ENCODE measurements at regions not wholly inside any gene's neighbourhood (a gene's known extent, or its start where the extent isn't known, plus 50 kb on each side); places are given as distances from the start of the nearest gene placed in this dataset.

DNA sequence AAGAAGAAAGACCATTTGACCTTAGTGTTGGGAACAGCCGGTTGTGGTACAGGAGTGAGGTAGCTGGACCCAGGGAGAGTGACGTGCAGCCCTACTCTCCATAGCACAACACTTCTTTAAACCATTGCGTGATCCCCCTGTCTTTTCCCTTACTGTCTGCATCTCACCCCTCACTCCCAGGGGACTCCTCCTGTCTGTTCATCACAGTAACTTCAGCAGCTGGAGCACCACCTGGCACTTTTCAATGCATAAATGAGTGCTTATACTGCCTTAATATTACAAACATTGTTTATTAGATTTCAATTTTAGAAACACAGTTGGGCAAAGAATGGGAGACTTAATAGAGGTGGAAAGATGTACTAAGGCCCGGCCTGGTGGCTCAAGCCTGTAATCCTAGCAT, 285.5 kb downstream of the UQCRFS1 start:
- DNase-seq: no peak

DNA sequence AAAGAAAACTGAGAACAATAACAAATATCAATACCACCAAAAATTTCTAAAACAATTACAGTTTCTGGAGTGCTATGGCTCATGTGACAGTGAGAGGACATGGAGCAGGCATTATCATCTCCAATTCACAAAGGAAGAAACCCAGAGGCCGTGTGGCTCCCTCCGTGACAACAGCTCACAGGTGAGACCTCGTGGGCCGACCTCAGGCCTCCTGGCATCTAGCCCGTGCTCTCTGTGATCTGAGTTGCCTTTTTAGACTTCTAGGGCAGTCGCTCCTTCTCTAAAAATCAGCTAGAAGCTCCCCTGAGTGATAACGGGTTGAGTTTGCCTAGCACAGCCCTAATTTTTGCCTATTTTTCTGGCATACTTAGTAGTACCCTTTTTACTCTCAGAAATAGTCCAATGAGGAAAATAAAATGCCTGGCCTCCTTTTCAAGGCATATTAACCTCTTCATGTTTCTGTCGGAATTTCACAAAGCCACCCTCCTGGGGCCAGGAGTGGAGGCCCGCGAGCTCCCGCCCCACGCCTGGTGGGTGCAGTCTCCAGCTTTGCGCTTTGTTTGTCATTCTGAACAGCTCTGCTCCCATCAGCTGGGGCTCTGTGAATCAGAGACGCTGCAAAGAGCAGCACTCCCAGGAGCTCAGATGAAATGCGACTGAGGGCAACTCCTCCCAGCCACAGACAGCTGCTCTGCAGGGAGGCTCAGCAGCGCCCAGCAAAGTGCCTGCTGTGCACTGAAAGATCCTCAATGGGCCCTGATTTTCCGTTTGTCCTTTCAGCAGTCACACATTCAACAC, 292.5 kb downstream of the UQCRFS1 start:
- DNase-seq: no peak

DNA sequence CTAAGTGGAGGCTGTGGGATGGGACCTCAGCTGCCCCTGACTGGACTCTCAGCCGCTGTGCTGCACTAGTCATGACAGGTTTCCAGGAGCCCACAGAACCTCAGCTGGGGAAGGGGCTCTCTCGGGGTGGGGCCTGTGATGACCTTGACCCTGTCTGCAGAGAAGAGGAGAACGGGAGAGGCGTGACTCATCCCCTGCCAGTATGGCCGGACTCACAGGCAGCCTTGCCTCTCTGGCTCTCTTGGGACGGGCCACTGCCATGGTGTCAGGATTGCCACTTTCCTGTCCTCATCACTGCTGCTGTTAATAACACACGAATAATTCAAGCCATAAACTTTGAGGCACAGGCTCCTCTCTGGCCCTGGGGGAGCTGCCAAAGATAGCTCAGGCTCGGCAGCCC, 295.3 kb downstream of the UQCRFS1 start:
- no peak for DNase-seq

DNA sequence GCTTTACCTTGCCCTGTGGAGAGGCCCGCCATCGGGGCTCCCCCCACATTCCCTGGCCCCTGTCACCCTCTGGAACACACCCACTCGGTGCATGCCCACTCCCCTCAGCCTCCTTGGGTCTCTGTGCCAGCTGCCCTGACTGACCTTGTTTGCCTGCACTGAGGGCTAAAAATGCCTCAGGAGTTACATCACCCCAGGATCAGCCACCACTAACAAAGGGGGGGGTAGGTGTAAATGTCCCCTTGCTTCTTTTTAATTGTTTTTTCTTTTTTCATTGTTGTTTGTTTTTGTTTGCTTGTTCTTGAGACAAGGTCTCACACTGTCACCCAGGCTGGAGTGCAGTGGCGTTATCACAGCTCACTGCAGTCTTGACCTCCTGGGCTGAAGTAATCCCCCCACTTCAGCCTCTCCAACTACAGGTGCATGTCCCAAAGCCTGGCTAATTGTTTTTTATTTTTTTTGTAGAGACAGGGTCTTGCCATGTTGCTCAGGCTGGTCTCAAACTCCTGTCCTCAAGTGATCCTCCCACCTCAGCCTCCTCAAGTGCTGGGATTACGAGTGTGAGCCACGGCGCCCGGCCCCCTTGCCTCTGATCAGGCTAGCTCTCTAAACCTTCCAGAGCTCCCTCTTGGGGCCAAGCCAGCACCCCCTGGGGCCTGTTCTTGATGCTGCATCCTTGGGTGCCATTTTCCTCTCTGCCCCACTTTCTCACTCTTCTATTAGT, 297.1 kb downstream of the UQCRFS1 start:
- DNase-seq: no peak

DNA sequence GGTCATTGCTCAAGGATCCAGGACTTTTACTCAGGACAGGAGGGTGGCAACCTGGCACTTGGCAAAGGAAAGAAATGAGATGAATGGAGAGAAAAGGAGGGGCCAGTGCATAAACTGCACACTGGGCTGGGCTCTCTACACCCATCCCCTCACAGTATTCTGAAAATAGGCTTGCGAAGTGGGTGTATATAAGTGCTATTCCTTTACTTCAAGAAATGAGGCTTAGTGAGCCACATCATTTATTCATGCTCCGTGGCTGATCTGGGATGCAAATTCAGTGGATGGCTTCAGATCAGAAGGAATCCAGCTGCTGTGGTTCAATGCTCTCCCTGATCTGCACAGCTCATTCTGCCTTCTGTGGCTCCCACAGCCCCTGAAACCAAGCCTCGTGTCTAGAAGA, 297.7 kb downstream of the UQCRFS1 start:
- DNase-seq: no peak

DNA sequence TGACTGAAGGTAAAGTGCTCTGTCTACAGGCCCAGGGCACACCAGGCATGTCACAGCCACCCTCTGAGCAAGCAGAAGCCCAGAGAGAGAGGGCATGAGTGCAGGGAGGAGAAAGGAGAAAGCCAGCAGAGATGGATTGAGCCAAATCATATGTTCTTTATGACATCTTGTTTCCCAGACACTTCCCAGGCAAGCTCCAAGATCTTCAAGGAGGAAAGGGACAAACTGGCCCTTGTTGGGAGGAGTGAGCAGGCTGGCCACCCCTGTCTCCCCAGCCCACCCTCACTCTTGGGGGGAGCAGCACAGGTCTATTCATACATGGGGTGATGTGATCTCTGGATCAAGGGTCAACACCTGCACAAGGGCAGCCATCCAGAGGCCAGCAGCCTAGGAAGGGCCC, 298.8 kb downstream of the UQCRFS1 start:
- DNase-seq: no peak

DNA sequence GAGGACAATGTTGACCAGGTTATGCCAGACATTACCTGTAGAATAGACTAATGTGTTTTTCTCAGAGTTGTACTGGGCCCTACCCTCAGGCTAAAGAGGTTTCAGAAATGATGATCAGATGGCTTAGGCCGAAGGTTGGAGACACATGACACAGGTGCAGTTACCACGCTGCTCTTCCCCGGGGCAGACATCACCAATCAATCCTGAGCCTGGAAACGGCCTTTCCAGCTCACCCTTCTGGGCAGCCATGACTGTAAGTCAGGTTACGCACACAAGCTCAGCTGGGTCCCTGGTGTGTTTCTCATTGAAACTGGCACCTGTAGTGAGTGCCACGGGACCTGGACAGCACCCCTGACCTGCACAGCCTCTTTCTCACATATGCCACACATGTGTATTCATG, 299.3 kb downstream of the UQCRFS1 start:
- no peak for DNase-seq

DNA sequence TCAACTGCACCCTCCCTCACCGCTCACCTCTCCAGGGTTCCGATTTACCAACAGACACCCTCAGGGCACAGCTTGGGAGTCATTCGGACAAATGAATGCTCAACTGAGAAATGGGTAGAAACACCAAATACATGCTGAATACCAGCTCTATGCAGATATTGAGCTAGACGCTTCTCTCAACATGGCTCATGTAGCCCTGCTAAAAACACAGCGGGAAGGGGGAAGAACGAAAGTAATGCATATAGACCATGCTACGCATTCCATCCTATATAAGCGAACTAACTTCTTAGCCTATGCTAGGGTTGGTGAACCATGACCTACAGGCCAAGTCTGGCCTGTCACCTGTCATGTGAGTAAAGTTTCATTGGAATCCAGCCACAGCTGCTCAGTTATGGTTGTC, 304.0 kb downstream of the UQCRFS1 start:
- no peak for DNase-seq

DNA sequence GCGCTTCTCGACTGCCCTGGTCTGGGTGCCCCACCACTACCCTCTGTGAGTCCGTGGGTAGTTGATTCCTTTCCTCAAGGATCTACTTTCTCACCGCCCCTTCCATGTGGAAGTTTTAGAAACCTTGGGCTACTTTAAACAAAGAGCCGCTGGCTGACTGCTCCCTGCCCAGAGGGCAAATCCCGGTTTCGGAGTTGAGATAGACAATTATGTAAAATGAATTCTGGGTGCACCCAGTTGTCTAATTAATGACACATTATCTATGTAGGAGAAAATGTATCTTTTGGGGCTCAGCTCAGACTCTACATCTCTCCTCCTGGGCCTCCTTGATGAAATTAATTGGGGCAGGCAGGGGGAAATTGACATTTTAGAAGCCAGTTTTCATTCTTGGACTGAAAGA, 305.4 kb downstream of the UQCRFS1 start:
- no peak for DNase-seq

DNA sequence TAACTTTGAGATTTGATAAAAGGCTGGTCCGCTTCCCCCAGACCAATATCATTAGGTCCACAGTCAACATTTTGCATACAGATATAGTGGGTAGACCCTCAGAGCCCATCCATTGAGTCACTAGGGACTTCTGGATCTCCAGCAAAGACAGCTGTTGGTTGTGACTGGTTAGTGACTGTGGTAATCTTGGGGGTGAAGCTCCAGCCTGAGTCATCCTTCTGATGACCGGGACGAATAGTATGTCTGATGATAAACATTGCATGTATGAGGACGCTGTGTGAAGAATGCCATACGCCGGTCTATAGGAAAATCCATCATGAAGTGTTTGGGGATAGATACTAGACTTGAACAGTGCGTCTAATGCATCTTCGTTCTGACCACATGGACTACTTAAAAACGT, 307.0 kb downstream of the UQCRFS1 start:
- no peak for DNase-seq

DNA sequence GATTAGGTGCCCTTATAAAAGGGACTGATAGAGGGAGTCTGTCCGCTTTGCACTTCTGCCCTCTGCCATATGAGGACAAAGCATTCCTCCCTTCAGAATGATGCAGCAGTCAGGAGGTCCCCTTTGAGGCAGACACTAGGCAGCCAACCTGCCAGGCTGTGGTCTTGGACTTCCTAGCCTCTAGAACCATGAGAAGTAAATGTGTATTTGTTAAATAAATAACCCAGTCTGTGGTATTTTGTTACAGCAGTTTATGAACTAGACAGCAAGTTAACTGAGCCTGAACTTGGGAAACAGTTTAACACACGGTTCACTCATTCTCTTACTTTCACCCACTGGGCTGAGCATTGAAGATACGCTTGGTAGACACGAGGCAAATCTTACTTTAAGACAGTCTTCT, 313.2 kb downstream of the UQCRFS1 start:
- DNase-seq: no peak

DNA sequence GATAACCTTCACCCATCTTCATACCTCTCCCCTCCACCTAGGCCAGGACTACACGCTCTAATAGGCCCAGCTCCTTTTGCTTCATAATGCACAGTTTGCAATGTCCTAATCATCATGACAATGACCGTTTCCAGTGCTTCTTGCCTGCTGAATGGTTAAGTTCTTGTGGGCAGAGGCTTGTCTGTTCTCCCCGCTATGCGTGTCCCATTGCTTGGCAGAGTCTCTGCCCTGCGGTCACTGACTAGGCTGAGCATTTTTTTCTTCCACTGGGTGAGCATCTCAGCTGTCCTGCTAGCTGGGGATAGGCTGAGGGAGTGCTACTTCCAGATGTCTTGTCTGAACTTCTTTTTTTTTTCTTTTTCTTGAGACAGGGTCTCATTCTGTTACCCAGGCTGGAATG, 314.7 kb downstream of the UQCRFS1 start:
- no peak for DNase-seq

DNA sequence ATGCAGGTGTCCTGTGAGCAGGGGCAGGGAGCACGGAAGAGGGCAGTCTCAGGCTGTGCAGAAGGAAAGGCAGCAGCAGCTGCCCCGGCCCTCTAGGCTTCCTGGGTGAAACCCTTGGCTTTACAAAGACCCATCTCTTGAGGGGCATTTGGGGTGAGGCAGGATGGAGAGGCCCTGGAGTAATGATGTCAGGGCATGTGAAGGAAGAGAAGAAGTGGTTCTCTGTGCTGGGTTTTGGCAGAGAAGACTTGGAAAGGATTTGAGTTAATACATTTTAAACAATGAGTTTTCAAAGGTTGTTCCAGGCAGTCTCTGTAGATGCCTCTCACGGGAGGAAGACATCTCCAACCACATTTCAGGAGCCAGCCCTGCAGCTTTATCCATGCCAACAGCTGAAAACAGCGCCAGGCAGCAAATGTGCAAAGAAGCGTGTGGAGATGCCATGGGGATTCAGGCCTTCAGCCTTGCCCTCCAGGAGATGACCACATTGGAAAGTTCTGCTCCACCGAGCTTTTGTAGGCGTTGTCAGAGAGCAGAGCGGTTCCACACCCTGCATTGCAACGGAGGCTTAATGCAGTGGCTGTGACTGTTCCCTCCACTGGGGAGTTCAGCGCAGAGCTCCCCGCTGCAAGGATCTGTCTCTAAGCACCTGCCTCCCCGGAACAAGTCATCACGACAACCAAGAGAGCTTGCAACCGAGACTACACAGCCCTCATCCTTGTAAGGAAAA, 322.8 kb downstream of the UQCRFS1 start:
- DNase-seq: no peak

DNA sequence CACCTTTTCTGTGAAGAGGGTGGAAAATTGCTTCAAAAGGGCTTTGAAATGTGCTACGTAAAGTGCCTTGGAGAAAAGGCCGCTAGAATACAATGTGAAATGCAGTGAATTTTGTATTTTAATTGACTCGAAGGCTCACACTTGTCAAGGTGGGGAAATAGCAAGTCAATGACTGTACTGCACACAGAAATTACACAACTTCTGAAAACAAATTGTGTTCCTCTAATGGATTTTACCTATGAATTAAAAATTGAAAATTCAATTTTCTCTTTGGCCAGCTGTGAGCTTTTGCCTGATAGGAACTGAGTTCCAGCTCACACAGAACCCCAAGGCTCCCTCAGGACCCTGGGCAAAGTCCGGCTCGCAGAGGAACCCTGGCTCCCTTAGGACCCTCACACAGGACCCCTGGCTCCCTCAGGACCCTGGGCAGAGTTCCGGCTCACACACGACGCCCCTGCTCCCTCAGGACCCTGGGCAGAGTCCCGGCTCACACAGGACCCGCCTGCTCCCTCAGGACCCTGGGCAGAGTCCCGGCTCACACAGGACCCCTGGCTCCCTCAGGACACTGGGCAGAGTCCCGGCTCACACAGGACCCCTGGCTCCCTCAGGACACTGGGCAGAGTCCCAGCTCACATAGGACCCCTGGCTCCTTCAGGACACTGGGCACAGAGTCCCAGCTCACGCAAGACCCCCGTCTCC, 324.9 kb downstream of the UQCRFS1 start:
- DNase-seq: no peak

DNA sequence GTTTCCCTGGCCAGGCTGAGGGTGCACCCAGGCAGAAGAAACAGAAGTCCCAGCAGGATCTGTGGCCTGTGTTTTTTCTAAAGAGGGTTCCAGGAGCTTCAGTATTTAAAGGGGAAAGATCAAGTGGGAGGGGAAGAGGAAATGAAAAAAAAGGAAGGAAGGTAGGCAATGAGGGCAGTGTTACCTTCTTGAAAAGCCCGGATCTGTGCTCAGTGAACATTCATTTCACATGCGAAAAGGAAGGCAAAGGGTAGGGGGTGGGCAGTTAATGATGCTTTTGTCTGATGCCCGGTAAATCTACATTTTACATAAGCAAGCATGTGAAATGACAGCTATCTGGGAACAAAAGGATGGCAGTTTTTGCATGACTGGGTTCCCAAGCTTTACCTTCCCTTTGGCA, 326.2 kb downstream of the UQCRFS1 start:
- DNase-seq: no peak

DNA sequence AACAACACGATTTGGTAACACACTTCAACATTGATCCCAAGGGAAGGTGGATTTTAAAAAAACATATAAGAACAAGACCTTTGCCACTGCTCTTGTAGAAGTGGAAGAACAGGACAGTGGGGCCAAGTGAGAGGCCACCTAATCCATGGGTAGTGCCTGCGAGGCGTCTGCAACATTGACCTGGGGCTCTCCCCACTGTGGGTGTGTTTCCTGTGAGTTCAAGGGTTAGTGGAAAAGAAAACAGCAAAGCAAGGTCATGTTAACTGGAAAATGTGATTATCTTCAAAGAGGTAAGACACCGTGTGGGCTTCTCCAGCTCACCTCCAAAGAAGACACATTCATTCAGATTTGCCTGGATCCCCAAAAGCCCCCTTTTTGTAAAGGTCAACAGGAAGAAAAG, 327.0 kb downstream of the UQCRFS1 start:
- no peak for DNase-seq

DNA sequence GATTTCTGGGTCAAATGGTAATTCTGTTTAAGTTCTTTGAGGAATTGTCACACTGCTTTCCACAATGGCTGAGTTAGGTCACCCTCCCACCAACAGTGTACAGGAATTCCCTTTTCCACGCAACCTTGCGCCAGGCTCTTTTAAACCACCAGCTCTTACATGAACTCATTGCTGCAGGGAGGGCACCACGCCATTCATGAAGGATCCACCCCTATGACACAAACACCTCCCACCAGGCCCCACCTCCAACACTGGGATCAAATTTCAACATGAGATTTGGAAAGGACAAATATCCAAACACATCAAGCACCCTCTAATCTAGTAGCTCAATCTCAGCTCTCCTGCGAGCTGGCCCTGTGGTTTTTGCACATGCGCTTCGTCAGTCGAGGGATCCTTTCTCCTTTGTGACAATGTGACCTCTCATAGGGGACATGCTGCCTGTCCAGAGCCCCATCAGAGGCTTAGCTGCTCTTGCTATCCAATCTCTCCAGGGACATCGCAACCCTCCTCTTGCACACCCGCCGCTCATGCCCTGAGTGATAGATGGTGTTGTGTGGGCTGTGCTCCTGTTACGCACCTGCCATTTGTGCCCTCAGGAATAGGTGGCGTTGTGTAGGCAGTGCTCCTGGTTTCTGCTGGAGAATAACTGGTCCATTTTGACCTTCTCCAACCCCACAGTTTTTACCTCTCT, 328.0 kb downstream of the UQCRFS1 start:
- DNase-seq: no peak

DNA sequence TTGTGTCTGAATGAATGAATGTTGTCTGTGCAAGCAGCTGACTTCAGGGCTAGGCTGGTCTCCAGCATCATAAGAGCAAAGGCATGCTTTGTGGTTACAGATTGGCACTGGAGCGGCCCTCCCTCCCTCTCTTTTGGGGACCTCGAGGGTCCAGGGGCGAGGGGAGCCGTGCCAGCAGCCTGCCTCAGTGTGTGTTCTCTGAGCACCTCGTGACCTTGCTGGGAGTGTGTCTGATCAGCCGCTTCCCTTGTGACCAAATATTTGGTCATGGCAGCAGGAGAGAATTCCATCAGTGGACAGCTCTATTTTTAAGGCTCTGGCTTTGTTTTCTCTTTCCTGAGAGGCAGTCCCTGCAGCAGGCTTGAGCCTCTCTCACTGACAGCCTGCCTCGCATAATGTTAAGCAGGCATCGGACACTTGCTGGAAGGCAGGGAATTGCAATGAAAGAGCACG, 329.7 kb downstream of the UQCRFS1 start:
- no peak for DNase-seq

DNA sequence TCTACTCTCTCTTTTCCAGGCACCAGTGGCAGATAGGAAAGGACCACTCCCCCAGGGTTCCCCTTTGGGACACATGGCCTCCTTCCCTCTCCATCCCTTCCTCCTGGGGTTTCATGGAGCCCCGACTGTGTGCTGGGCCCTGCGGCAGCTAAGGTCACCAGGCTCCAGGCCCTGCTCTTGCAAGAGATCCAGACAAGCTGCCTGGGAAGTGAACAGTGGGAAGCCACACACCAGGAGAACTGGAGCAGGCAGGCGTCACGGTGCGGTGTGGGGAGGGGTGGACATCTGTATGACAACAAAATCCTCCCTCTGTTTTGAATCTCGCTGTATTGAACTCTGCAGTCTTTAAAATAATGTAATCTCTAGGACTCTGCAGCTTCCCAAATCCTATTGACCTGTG, 330.1 kb downstream of the UQCRFS1 start:
- no peak for DNase-seq

DNA sequence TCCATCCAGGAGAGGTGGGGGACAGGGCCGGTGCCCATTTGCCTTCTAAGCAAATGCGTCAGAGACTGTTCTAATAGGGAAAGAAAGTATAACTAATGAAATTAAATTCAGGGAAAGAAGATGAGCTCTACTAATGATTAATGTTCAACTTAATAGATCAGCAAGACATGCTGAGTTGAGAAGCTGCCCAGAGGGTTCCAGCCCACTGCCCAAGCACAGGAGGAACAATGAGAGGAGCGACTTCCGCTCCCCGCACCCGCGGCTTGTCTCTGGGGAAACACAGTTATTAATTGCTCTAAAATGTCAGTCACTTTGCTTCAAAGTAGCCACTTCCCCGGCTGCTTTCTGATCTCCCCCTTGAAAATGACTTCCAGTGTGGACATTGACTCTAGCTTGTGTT, 331.3 kb downstream of the UQCRFS1 start:
- peak in 1 of 2 experiments; percentile 41 for DNase-seq

DNA sequence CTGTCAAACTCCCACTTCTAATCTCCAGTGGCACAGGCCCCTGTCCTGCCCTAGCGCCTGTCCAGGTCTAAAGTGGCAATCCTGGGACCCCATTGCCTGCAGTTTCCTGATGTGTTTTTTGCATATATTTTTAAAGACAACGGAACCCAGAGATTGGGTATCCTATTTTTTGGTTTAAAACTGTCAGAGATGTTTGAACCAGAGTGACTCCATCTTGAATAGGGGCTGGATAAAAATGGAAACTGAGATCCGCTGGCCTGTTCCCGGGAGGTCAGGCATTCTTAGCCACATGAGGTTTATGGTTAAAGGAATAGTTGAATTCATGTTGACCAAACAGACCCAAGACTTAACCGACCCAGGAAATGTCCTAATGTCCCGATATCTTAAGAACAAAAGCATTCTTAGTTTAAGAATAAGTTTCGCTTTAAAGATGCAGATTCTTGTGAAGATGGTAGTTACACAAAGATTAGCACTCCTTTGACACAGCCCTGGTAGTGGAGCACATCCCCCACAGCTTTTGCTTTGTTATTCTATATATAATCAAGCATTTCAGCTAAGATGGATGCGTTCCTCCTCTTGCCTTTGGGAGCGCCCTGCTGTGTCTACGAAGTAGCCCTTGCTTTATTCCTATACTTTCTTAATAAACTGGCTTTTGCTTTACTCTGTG, 332.1 kb downstream of the UQCRFS1 start:
- DNase-seq: no peak
